ENCODE measurements at regions not wholly inside any gene's neighbourhood (a gene's known extent, or its start where the extent isn't known, plus 50 kb on each side); places are given as distances from the start of the nearest gene placed in this dataset.

- H3K27me3 ChIP-seq (ENCODE audit: control insufficient read depth, insufficient read depth, low read length): no peaks in the 10 kb centered on the region
- no peak overlapping the region for H3K9ac ChIP-seq (ENCODE audit: low read depth, low read length)
Observed at GRCh38 chr7:13153266-13153665, 465.8 kb downstream of the ARL4A start.

GRCh38 chr7:13153742-13154141, 466.3 kb downstream of the ARL4A start:
- Histone ChIP-seq H3K9ac (ENCODE audit: low read depth, low read length) (no peak overlapping the region), H3K27me3 (ENCODE audit: control insufficient read depth, insufficient read depth, low read length) (no peaks in the 10 kb centered on the region), H3K9me3 (replicated peaks; ENCODE audit: low read length) (no peaks in the 10 kb centered on the region), H3K4me3 (ENCODE audit: low read length) (no peak overlapping the region), H3K4me1 (ENCODE audit: control insufficient read depth, insufficient read depth, low read length) (peaks cover 2% of the 10 kb centered on the region), H3K4me2 (ENCODE audit: low read length) (no peak overlapping the region), H3K36me3 (ENCODE audit: insufficient read depth, low read length) (no peaks in the 10 kb centered on the region)

More at GRCh38 chr7:13153266-13153665, 465.8 kb downstream of the ARL4A start:
- no peak overlapping the region for H3K4me3 ChIP-seq (ENCODE audit: low read length)
- no peaks in the 10 kb centered on the region for H3K4me1 ChIP-seq (ENCODE audit: control insufficient read depth, insufficient read depth, low read length)
- no peak overlapping the region for H3K4me2 ChIP-seq (ENCODE audit: low read length)
- no peaks in the 10 kb centered on the region for H3K36me3 ChIP-seq (ENCODE audit: insufficient read depth, low read length)
- no peaks in the 10 kb centered on the region for H3K9me3 ChIP-seq (replicated peaks; ENCODE audit: low read length)

- H3K4me2 ChIP-seq (ENCODE audit: low read length): no peak overlapping the region
- no peaks in the 10 kb centered on the region for H3K27me3 ChIP-seq (ENCODE audit: control insufficient read depth, insufficient read depth, low read length)
- no peak overlapping the region for H3K9ac ChIP-seq (ENCODE audit: low read depth, low read length)
- peaks cover 8% of the 10 kb centered on the region for H3K4me1 ChIP-seq (ENCODE audit: control insufficient read depth, insufficient read depth, low read length)
- no peaks in the 10 kb centered on the region for H3K9me3 ChIP-seq (replicated peaks; ENCODE audit: low read length)
- no peak overlapping the region for H3K4me3 ChIP-seq (ENCODE audit: low read length)
- no peaks in the 10 kb centered on the region for H3K36me3 ChIP-seq (ENCODE audit: insufficient read depth, low read length)
Observed at GRCh38 chr7:13155188-13155587, 467.8 kb downstream of the ARL4A start.

GRCh38 chr7:13159003-13159402, 471.6 kb downstream of the ARL4A start:
- H3K4me3 ChIP-seq (ENCODE audit: low read length): no peak overlapping the region

GRCh38 chr7:13159467-13160184, 472.2 kb downstream of the ARL4A start:
- H3K36me3 ChIP-seq (ENCODE audit: insufficient read depth, low read length): no peaks in the 10 kb centered on the region
- H3K4me3 ChIP-seq (ENCODE audit: low read length): no peak overlapping the region
- H3K4me2 ChIP-seq (ENCODE audit: low read length): peak overlapping the region; percentile 45
- H3K4me1 ChIP-seq (ENCODE audit: control insufficient read depth, insufficient read depth, low read length): peaks cover 8% of the 10 kb centered on the region
- no peaks in the 10 kb centered on the region for H3K9me3 ChIP-seq (replicated peaks; ENCODE audit: low read length)
- H3K27me3 ChIP-seq (ENCODE audit: control insufficient read depth, insufficient read depth, low read length): no peaks in the 10 kb centered on the region
- no peak overlapping the region for H3K9ac ChIP-seq (ENCODE audit: low read depth, low read length)

More at GRCh38 chr7:13159003-13159402, 471.6 kb downstream of the ARL4A start:
- Histone ChIP-seq H3K27me3 (ENCODE audit: control insufficient read depth, insufficient read depth, low read length) (no peaks in the 10 kb centered on the region), H3K9ac (ENCODE audit: low read depth, low read length) (no peak overlapping the region), H3K9me3 (replicated peaks; ENCODE audit: low read length) (no peaks in the 10 kb centered on the region), H3K36me3 (ENCODE audit: insufficient read depth, low read length) (no peaks in the 10 kb centered on the region), H3K4me2 (ENCODE audit: low read length) (peak overlapping the region; percentile 45), H3K4me1 (ENCODE audit: control insufficient read depth, insufficient read depth, low read length) (peaks cover 8% of the 10 kb centered on the region)

GRCh38 chr7:13161125-13161524, 473.7 kb downstream of the ARL4A start:
- Histone ChIP-seq H3K4me1 (ENCODE audit: control insufficient read depth, insufficient read depth, low read length) (peaks cover 8% of the 10 kb centered on the region), H3K27me3 (ENCODE audit: control insufficient read depth, insufficient read depth, low read length) (no peaks in the 10 kb centered on the region), H3K9ac (ENCODE audit: low read depth, low read length) (no peak overlapping the region), H3K36me3 (ENCODE audit: insufficient read depth, low read length) (no peaks in the 10 kb centered on the region), H3K9me3 (replicated peaks; ENCODE audit: low read length) (no peaks in the 10 kb centered on the region), H3K4me3 (ENCODE audit: low read length) (no peak overlapping the region), H3K4me2 (ENCODE audit: low read length) (no peak overlapping the region)

GRCh38 chr7:13165854-13166253, 478.4 kb downstream of the ARL4A start:
- Histone ChIP-seq H3K9me3 (replicated peaks; ENCODE audit: low read length) (no peaks in the 10 kb centered on the region), H3K27me3 (ENCODE audit: control insufficient read depth, insufficient read depth, low read length) (no peaks in the 10 kb centered on the region), H3K9ac (ENCODE audit: low read depth, low read length) (no peak overlapping the region)

GRCh38 chr7:13166801-13167200, 479.4 kb downstream of the ARL4A start:
- no peak overlapping the region for H3K4me2 ChIP-seq (ENCODE audit: low read length)
- no peaks in the 10 kb centered on the region for H3K36me3 ChIP-seq (ENCODE audit: insufficient read depth, low read length)
- H3K9ac ChIP-seq (ENCODE audit: low read depth, low read length): no peak overlapping the region

More at GRCh38 chr7:13165854-13166253, 478.4 kb downstream of the ARL4A start:
- no peak overlapping the region for H3K4me2 ChIP-seq (ENCODE audit: low read length)
- H3K4me1 ChIP-seq (ENCODE audit: control insufficient read depth, insufficient read depth, low read length): no peaks in the 10 kb centered on the region
- H3K4me3 ChIP-seq (ENCODE audit: low read length): no peak overlapping the region
- no peaks in the 10 kb centered on the region for H3K36me3 ChIP-seq (ENCODE audit: insufficient read depth, low read length)

GRCh38 chr7:13169356-13169755, 481.9 kb downstream of the ARL4A start:
- H3K4me3 ChIP-seq (ENCODE audit: low read length): no peak overlapping the region
- H3K4me1 ChIP-seq (ENCODE audit: control insufficient read depth, insufficient read depth, low read length): no peaks in the 10 kb centered on the region
- no peak overlapping the region for H3K9ac ChIP-seq (ENCODE audit: low read depth, low read length)
- no peaks in the 10 kb centered on the region for H3K9me3 ChIP-seq (replicated peaks; ENCODE audit: low read length)
- H3K27me3 ChIP-seq (ENCODE audit: control insufficient read depth, insufficient read depth, low read length): no peaks in the 10 kb centered on the region
- no peaks in the 10 kb centered on the region for H3K36me3 ChIP-seq (ENCODE audit: insufficient read depth, low read length)
- no peak overlapping the region for H3K4me2 ChIP-seq (ENCODE audit: low read length)

More at GRCh38 chr7:13166801-13167200, 479.4 kb downstream of the ARL4A start:
- Histone ChIP-seq H3K4me3 (ENCODE audit: low read length) (no peak overlapping the region), H3K9me3 (replicated peaks; ENCODE audit: low read length) (no peaks in the 10 kb centered on the region), H3K4me1 (ENCODE audit: control insufficient read depth, insufficient read depth, low read length) (no peaks in the 10 kb centered on the region), H3K27me3 (ENCODE audit: control insufficient read depth, insufficient read depth, low read length) (no peaks in the 10 kb centered on the region)

- Histone ChIP-seq H3K9ac (ENCODE audit: low read depth, low read length) (no peak overlapping the region), H3K4me1 (ENCODE audit: control insufficient read depth, insufficient read depth, low read length) (no peaks in the 10 kb centered on the region), H3K4me2 (ENCODE audit: low read length) (no peak overlapping the region), H3K36me3 (ENCODE audit: insufficient read depth, low read length) (no peaks in the 10 kb centered on the region), H3K27me3 (ENCODE audit: control insufficient read depth, insufficient read depth, low read length) (no peaks in the 10 kb centered on the region), H3K9me3 (replicated peaks; ENCODE audit: low read length) (no peaks in the 10 kb centered on the region), H3K4me3 (ENCODE audit: low read length) (no peak overlapping the region)
Observed at GRCh38 chr7:13174991-13175390, 487.6 kb downstream of the ARL4A start.

GRCh38 chr7:13179011-13179582, 491.7 kb downstream of the ARL4A start:
- Histone ChIP-seq H3K4me2 (ENCODE audit: low read length) (no peak overlapping the region), H3K4me1 (ENCODE audit: control insufficient read depth, insufficient read depth, low read length) (no peaks in the 10 kb centered on the region), H3K36me3 (ENCODE audit: insufficient read depth, low read length) (no peaks in the 10 kb centered on the region), H3K27me3 (ENCODE audit: control insufficient read depth, insufficient read depth, low read length) (no peaks in the 10 kb centered on the region), H3K9me3 (replicated peaks; ENCODE audit: low read length) (no peaks in the 10 kb centered on the region), H3K9ac (ENCODE audit: low read depth, low read length) (no peak overlapping the region), H3K4me3 (ENCODE audit: low read length) (no peak overlapping the region)
